DND-41 (cell line): ENCODE measurements at regions not wholly inside any gene's neighbourhood (a gene's known extent, or its start where the extent isn't known, plus 50 kb on each side); places are given as distances from the start of the nearest gene placed in this dataset.

Source experiments
- EZH2 ChIP-seq: IDR thresholded peaks from 3 replicates; pipeline ENCODE4 v1.6.1; 2012; ENCODE audit warnings: borderline replicate concordance, low read depth, mild to moderate bottlenecking, moderate library complexity, low read length, inconsistent platforms; ENCODE audit not compliant: severe bottlenecking
- TF ChIP-seq, protein P1 (sequence below): IDR thresholded peaks from 2 replicates; pipeline ENCODE4 v1.5.1; 2012; ENCODE audit warnings: borderline replicate concordance, low read length, moderate library complexity, mild to moderate bottlenecking; ENCODE audit not compliant: poor library complexity, severe bottlenecking; ENCODE audit errors: extremely low read depth

DNA sequence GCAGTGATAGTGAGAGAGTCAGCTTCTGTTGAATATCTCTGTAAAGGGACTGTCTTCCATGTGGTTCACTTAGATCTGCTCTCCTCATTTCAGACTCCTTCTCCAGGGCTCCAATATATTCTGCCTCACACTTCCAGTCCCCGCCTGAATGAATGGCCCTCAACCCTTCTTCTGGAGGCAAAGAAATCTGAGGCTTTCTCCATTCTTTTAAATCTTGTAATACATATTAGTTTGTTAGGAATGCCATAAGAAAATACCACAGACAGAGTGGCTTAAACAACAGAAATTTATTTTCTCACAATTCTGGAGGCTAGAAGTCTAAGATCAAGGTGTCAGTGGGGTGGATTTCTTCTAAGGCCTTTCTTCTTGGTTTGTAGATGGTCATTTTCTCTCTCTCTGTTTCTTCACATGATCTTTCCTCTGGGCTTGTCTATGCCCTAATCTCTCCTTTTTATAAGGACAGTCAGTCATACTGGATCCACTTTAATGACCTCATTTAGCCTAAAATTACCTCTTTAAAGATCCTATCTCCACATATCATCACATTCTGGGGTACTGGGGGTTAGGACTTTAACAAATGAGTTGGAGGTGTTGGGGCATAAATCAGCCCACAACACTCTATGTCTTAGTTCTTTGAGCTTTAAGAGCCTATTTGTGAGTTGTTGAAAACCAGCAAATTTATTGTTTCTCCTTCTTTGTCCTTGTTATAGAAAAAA, 128.5 kb upstream of the KCNK2 start:
- no peak for TF ChIP-seq EZH2
- TF ChIP-seq, protein P1, sequence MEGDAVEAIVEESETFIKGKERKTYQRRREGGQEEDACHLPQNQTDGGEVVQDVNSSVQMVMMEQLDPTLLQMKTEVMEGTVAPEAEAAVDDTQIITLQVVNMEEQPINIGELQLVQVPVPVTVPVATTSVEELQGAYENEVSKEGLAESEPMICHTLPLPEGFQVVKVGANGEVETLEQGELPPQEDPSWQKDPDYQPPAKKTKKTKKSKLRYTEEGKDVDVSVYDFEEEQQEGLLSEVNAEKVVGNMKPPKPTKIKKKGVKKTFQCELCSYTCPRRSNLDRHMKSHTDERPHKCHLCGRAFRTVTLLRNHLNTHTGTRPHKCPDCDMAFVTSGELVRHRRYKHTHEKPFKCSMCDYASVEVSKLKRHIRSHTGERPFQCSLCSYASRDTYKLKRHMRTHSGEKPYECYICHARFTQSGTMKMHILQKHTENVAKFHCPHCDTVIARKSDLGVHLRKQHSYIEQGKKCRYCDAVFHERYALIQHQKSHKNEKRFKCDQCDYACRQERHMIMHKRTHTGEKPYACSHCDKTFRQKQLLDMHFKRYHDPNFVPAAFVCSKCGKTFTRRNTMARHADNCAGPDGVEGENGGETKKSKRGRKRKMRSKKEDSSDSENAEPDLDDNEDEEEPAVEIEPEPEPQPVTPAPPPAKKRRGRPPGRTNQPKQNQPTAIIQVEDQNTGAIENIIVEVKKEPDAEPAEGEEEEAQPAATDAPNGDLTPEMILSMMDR, result no peak
